ENCODE measurements at regions not wholly inside any gene's neighbourhood (a gene's known extent, or its start where the extent isn't known, plus 50 kb on each side); places are given as distances from the start of the nearest gene placed in this dataset.

GRCh38 chr5:92561411-92561959, 1019.5 kb downstream of the NR2F1-AS1 start:
- H3K27ac ChIP-seq: no peak overlapping the region

GRCh38 chr5:92560698-92561401, 1020.2 kb downstream of the NR2F1-AS1 start:
- no peak for TF ChIP-seq CTCF (conservative IDR thresholded peaks at IDR 0.05)
- no peak overlapping the region for H3K27ac ChIP-seq

More at GRCh38 chr5:92561411-92561959, 1019.5 kb downstream of the NR2F1-AS1 start:
- TF ChIP-seq CTCF (conservative IDR thresholded peaks at IDR 0.05): no peak

- TF ChIP-seq CTCF (conservative IDR thresholded peaks at IDR 0.05): peak; percentile 34; the same call in 1 of the 2 replicates
- H3K27ac ChIP-seq: no peak overlapping the region
These were observed 1021.2 kb downstream of the NR2F1-AS1 start for GRCh38 chr5:92559781-92560180.

GRCh38 chr5:92559331-92559730, 1021.7 kb downstream of the NR2F1-AS1 start:
- TF ChIP-seq CTCF (conservative IDR thresholded peaks at IDR 0.05): no peak
- H3K27ac ChIP-seq: no peak overlapping the region

- no peak overlapping the region for H3K27ac ChIP-seq
- no peak for TF ChIP-seq CTCF (conservative IDR thresholded peaks at IDR 0.05)
These were observed 1024.3 kb downstream of the NR2F1-AS1 start for GRCh38 chr5:92556747-92557146.

- TF ChIP-seq CTCF (conservative IDR thresholded peaks at IDR 0.05): no peak
- no peak overlapping the region for H3K27ac ChIP-seq
These were observed 1026.5 kb downstream of the NR2F1-AS1 start for GRCh38 chr5:92554447-92555085.

GRCh38 chr5:92553326-92553725, 1027.7 kb downstream of the NR2F1-AS1 start:
- peak overlapping the region; percentile 58; the same call in 1 of the 2 replicates for H3K27ac ChIP-seq

More at GRCh38 chr5:92553326-92553725, 1027.7 kb downstream of the NR2F1-AS1 start:
- no peak for TF ChIP-seq CTCF (conservative IDR thresholded peaks at IDR 0.05)
